H1 (cell line): ENCODE measurements at regions not wholly inside any gene's neighbourhood (a gene's known extent, or its start where the extent isn't known, plus 50 kb on each side); places are given as distances from the start of the nearest gene placed in this dataset.

Source experiments
- CBX5 ChIP-seq: fragments of 300-800, 300-1000 bp; sonication (generic); IDR thresholded peaks from 2 replicates; pipeline ENCODE4 v1.7.1; 2016; ENCODE audit warnings: antibody characterized with exemption, low read length, low read depth
- CHD1 ChIP-seq: IDR thresholded peaks from 2 replicates; pipeline ENCODE4 v1.6.1; 2012; ENCODE audit warnings: low read depth, low read length, improper control_type of control experiment
- CTBP2 ChIP-seq: IDR thresholded peaks from 2 replicates; pipeline ENCODE4 v1.7.0; 2011; ENCODE audit warnings: borderline replicate concordance, mild to moderate bottlenecking, moderate library complexity, mixed read lengths, low read length; ENCODE audit not compliant: insufficient read depth, insufficient read length
- SIN3A ChIP-seq, 2 experiments: IDR thresholded peaks in 1 of 2; conservative IDR thresholded peaks in 1 of 2; 2 replicates each; pipeline ENCODE4 v1.6.1; 2011 to 2012; ENCODE audit warnings: low read length in 2 of 2, improper control_type of control experiment in 1 of 2, low read depth in 1 of 2, mild to moderate bottlenecking in 1 of 2
- TEAD4 ChIP-seq: IDR thresholded peaks from 2 replicates; pipeline ENCODE4 v1.6.1; 2012; ENCODE audit warnings: low read depth, low read length, inconsistent platforms, mixed read lengths

DNA sequence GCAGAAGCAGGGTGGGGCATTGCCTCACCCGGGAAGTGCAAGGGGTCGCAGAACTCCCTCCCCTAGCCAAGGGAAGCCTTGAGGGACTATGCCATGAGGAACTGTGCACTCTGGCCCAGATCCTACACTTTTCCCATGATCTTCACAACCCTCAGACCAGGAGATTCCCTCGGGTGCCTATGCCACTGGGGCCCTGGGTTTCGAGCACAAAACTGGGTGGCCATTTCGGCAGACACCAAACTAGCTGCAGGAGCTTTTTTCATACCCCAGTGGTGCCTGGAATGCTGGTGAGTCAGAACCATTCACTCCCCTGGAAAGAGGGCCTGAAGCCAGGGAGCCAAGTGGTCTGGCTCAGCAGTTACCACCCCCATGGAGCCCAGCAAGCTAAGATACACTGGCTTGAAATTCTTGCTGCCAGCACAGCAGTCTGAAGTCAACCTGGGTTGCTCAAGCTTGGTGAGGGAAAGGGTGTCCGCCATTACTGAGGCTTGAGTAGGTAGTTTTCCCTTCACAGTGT is 573.7 kb upstream of the ANO3 start (continued):
- TF ChIP-seq SIN3A (conservative IDR thresholded peaks at IDR 0.05 in 1 of 2, IDR thresholded peaks at IDR 0.05 in 1 of 2; ENCODE audit: low read depth in 1 of 2, low read length in 2 of 2) (no peak), CTBP2 (no peak), CBX5 (no peak), TEAD4 (no peak), CHD1 (no peak)
